ENCODE measurements at regions not wholly inside any gene's neighbourhood (a gene's known extent, or its start where the extent isn't known, plus 50 kb on each side); places are given as distances from the start of the nearest gene placed in this dataset.

DNA sequence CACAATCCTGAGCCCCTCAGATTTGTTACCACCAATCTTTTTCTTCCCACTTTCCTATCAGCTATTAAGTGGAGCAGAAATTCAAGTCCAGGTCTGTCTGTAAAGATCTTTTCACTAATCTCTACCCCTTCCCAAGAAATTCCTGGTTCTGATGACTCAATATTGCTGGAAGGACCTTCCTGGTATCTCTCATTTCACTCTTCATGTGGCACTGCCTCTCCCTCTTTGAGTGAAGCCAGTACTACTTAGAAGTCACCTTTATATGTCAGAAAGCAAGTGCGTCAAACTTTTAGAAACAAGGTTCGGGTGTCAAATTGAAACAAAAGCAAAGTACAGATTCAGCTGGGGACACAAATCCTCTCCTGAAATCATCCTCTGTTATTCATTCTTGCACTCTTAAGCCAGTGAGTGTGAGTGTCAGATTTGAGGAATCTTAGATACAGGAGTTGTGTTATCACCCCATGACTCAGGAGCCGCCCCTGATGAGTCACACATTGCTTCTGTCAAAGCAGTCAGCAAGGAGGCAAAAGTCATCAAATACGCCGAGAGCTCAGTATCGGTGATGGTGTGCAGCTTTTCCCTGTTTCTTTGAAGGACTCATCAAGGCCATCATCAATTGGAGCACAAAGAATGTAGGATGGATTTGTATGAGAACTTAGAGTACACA lies 313.0 kb downstream of the CETN3 start:
- no peak for TF ChIP-seq CTCF (conservative IDR thresholded peaks at IDR 0.05; ENCODE audit: low read depth, low read length)
- TF ChIP-seq EZH2phosphoT487 (IDR thresholded peaks at IDR 0.05; ENCODE audit: borderline replicate concordance, low read length): no peak
- TF ChIP-seq EZH2 (IDR thresholded peaks at IDR 0.05; ENCODE audit: low read length, unreplicated experiment): no peak

Data from PC-3 (cell line).